ENCODE measurements at regions not wholly inside any gene's neighbourhood (a gene's known extent, or its start where the extent isn't known, plus 50 kb on each side); places are given as distances from the start of the nearest gene placed in this dataset.

DNA sequence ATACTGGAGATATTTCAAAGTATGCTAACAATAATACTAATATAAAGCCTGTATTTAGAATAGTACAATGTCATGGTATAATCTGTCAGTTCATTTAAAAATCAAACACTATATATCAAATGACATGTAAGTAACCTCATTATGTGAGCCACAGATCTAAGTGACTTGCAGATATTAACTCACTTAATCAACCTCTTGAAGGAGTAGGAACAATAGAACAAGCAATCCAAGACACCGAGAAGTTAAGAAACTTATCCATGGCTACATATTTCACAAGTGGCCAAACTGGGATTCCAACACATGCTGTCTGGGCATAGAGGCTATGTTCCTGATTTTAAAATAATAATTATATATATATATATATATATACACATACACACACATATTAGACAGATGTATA lies 554.0 kb downstream of the ARAP2 start:
- Histone ChIP-seq H3K9ac (no peak overlapping the region), H3K79me2 (ENCODE audit: low read depth) (no peaks in the 10 kb centered on the region), H3K4me1 (peaks cover 8% of the 10 kb centered on the region), H3K9me3 (ENCODE audit: low read depth) (no peaks in the 10 kb centered on the region), H3K27me3 (no peaks in the 10 kb centered on the region), H3K4me2 (no peak overlapping the region), H3K36me3 (no peaks in the 10 kb centered on the region), H3K4me3 (no peak overlapping the region), H3K27ac (no peak overlapping the region), H3F3A (ENCODE audit: low read depth) (no peaks in the 10 kb centered on the region), H2AFZ (replicated peaks) (no peak overlapping the region), H4K20me1 (ENCODE audit: low read depth) (no peaks in the 10 kb centered on the region)
- TF ChIP-seq EZH2phosphoT487 (IDR thresholded peaks at IDR 0.05) (no peak), EZH2 (IDR thresholded peaks at IDR 0.05) (no peak)
- TF ChIP-seq, protein P1, sequence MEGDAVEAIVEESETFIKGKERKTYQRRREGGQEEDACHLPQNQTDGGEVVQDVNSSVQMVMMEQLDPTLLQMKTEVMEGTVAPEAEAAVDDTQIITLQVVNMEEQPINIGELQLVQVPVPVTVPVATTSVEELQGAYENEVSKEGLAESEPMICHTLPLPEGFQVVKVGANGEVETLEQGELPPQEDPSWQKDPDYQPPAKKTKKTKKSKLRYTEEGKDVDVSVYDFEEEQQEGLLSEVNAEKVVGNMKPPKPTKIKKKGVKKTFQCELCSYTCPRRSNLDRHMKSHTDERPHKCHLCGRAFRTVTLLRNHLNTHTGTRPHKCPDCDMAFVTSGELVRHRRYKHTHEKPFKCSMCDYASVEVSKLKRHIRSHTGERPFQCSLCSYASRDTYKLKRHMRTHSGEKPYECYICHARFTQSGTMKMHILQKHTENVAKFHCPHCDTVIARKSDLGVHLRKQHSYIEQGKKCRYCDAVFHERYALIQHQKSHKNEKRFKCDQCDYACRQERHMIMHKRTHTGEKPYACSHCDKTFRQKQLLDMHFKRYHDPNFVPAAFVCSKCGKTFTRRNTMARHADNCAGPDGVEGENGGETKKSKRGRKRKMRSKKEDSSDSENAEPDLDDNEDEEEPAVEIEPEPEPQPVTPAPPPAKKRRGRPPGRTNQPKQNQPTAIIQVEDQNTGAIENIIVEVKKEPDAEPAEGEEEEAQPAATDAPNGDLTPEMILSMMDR (IDR thresholded peaks at IDR 0.05), result no peak
- no peaks in the 10 kb centered on the region for H3K36me3 Mint-ChIP-seq
- H3K27me3 Mint-ChIP-seq (ENCODE audit: insufficient read depth, low read depth), result no peaks in the 10 kb centered on the region
- H3K4me1 Mint-ChIP-seq, result peaks cover 12% of the 10 kb centered on the region
- peak overlapping the region; percentile 80 for H3K27ac Mint-ChIP-seq
- no peak overlapping the region for H3K4me3 Mint-ChIP-seq
- DNase-seq (ENCODE audit: low spot score), result no peak
- H3K9me3 Mint-ChIP-seq, result peaks cover 2% of the 10 kb centered on the region

DNA sequence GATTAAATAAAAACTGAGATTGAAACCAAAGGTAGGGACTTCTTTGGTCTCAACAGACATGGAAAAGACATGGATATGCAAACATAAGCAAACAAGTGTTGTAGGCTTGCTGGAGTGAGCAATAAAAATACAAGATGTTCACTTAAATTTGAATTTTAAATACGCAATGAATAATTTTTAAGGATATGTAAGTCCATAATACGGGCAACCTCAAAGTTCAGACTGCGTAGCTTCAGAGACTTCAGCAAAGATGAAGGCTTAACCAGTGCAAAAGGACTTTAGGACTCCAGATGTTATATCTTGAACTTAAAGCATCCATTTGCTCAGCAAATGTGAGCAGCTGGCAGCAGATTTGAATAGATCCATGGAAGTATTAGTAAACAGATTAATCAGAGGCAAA lies 549.3 kb downstream of the ARAP2 start:
- no peaks in the 10 kb centered on the region for H3K27me3 ChIP-seq
- H3K4me3 ChIP-seq, result no peak overlapping the region
- no peaks in the 10 kb centered on the region for H3K36me3 ChIP-seq
- Mint-ChIP-seq H3K4me3 (no peak overlapping the region), H3K36me3 (no peaks in the 10 kb centered on the region), H3K9me3 (no peaks in the 10 kb centered on the region), H3K4me1 (peaks cover 3% of the 10 kb centered on the region), H3K27ac (no peak overlapping the region), H3K27me3 (ENCODE audit: insufficient read depth, low read depth) (no peaks in the 10 kb centered on the region)
- no peaks in the 10 kb centered on the region for H3F3A ChIP-seq (ENCODE audit: low read depth)
- no peaks in the 10 kb centered on the region for H3K9me3 ChIP-seq (ENCODE audit: low read depth)
- H3K9ac ChIP-seq, result no peak overlapping the region
- no peaks in the 10 kb centered on the region for H3K79me2 ChIP-seq (ENCODE audit: low read depth)
- H2AFZ ChIP-seq (replicated peaks), result no peak overlapping the region
- DNase-seq (ENCODE audit: low spot score), result no peak
- no peak overlapping the region for H3K4me2 ChIP-seq
- TF ChIP-seq EZH2 (IDR thresholded peaks at IDR 0.05) (no peak), EZH2phosphoT487 (IDR thresholded peaks at IDR 0.05) (no peak)
- TF ChIP-seq, protein P1 (IDR thresholded peaks at IDR 0.05), result no peak
- no peak overlapping the region for H3K27ac ChIP-seq
- no peaks in the 10 kb centered on the region for H4K20me1 ChIP-seq (ENCODE audit: low read depth)
- H3K4me1 ChIP-seq, result peaks cover 2% of the 10 kb centered on the region

DNA sequence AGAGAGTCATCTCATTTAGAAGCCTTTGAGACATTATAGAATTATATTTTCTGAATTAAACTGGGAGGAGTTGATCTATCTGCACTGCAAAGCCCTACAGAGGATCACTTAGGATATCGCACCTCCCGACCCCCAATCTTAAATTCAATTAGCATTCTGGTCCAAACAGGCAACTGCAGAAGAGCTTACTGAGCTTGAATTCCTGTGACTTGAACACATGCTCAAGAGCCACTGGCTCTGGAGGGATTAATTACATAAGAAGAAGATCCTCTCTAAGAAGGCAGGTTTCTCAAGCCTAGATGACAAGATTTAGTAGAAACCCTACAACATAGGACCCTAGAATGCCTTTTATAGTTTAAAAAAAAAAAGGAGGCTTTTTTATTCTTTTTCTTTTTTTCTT lies 548.9 kb downstream of the ARAP2 start:
- H3K27ac Mint-ChIP-seq, result no peak overlapping the region
- Histone ChIP-seq H3K4me3 (no peak overlapping the region), H3K79me2 (ENCODE audit: low read depth) (no peaks in the 10 kb centered on the region), H3F3A (ENCODE audit: low read depth) (no peaks in the 10 kb centered on the region), H3K4me1 (no peaks in the 10 kb centered on the region), H3K36me3 (no peaks in the 10 kb centered on the region), H3K27ac (no peak overlapping the region), H3K27me3 (no peaks in the 10 kb centered on the region), H3K4me2 (no peak overlapping the region), H2AFZ (replicated peaks) (no peak overlapping the region), H3K9ac (no peak overlapping the region), H4K20me1 (ENCODE audit: low read depth) (no peaks in the 10 kb centered on the region), H3K9me3 (ENCODE audit: low read depth) (no peaks in the 10 kb centered on the region)
- H3K4me1 Mint-ChIP-seq, result no peaks in the 10 kb centered on the region
- peak; percentile 8 for DNase-seq (ENCODE audit: low spot score)
- no peak overlapping the region for H3K4me3 Mint-ChIP-seq
- H3K9me3 Mint-ChIP-seq, result no peaks in the 10 kb centered on the region
- no peaks in the 10 kb centered on the region for H3K27me3 Mint-ChIP-seq (ENCODE audit: insufficient read depth, low read depth)
- TF ChIP-seq EZH2phosphoT487 (IDR thresholded peaks at IDR 0.05) (no peak), EZH2 (IDR thresholded peaks at IDR 0.05) (no peak)
- TF ChIP-seq, protein P1 (IDR thresholded peaks at IDR 0.05), result no peak
- H3K36me3 Mint-ChIP-seq, result no peaks in the 10 kb centered on the region

All from neural progenitor cell (in vitro differentiated cells).